Stimulated activated CD4-positive, alpha-beta T cell treated with anti-CD3 and anti-CD28 coated beads, Interleukin-15, amount 100 ng/mL, for 24 hours (primary cell): ENCODE measurements at regions not wholly inside any gene's neighbourhood (a gene's known extent, or its start where the extent isn't known, plus 50 kb on each side); places are given as distances from the start of the nearest gene placed in this dataset.

Source experiments
- DNase-seq: peaks from one replicate; pipeline ENCODE4 v3.0.0-alpha.2; 2020

- DNase-seq = no peak
Measured at GRCh38 chr4:36006226-36006625, 238.1 kb downstream of the ARAP2 start.

- no peak for DNase-seq
Measured at GRCh38 chr4:36010397-36010929, 233.9 kb downstream of the ARAP2 start.

GRCh38 chr4:36011381-36011780 lies 232.9 kb downstream of the ARAP2 start:
- no peak for DNase-seq

- no peak for DNase-seq
Measured at GRCh38 chr4:36012503-36012902, 231.8 kb downstream of the ARAP2 start.

GRCh38 chr4:36013206-36013605 lies 231.1 kb downstream of the ARAP2 start:
- DNase-seq = no peak
